ENCODE measurements at regions not wholly inside any gene's neighbourhood (a gene's known extent, or its start where the extent isn't known, plus 50 kb on each side); places are given as distances from the start of the nearest gene placed in this dataset.

- DNase-seq = no peak
Observed at GRCh38 chr2:8475349-8476031, 206.4 kb upstream of the ID2 start.

- no peak for DNase-seq
Observed at GRCh38 chr2:8477552-8478470, 204.0 kb upstream of the ID2 start.

- DNase-seq = no peak
Observed at GRCh38 chr2:8478471-8478793, 203.4 kb upstream of the ID2 start.

- DNase-seq = no peak
Observed at GRCh38 chr2:8479298-8479697, 202.6 kb upstream of the ID2 start.

GRCh38 chr2:8480915-8481314, 200.9 kb upstream of the ID2 start:
- DNase-seq = no peak

GRCh38 chr2:8481463-8482009, 200.3 kb upstream of the ID2 start:
- DNase-seq = no peak

GRCh38 chr2:8482432-8482831, 199.4 kb upstream of the ID2 start:
- no peak for DNase-seq

- no peak for DNase-seq
Observed at GRCh38 chr2:8484502-8485283, 197.2 kb upstream of the ID2 start.

- no peak for DNase-seq
Observed at GRCh38 chr2:8485736-8486135, 196.1 kb upstream of the ID2 start.

GRCh38 chr2:8486141-8486540, 195.7 kb upstream of the ID2 start:
- DNase-seq = no peak

GRCh38 chr2:8487461-8487932, 194.4 kb upstream of the ID2 start:
- DNase-seq = no peak

GRCh38 chr2:8488001-8488738, 193.7 kb upstream of the ID2 start:
- no peak for DNase-seq

- DNase-seq = no peak
Observed at GRCh38 chr2:8489221-8489620, 192.6 kb upstream of the ID2 start.

GRCh38 chr2:8489751-8490150, 192.1 kb upstream of the ID2 start:
- DNase-seq = no peak

- no peak for DNase-seq
Observed at GRCh38 chr2:8490166-8490721, 191.6 kb upstream of the ID2 start.

- no peak for DNase-seq
Observed at GRCh38 chr2:8491296-8492027, 190.4 kb upstream of the ID2 start.

- DNase-seq = no peak
Observed at GRCh38 chr2:8494151-8494550, 187.7 kb upstream of the ID2 start.

- DNase-seq = no peak
Observed at GRCh38 chr2:8494589-8494988, 187.3 kb upstream of the ID2 start.

- no peak for DNase-seq
Observed at GRCh38 chr2:8495189-8495989, 186.5 kb upstream of the ID2 start.

- DNase-seq = no peak
Observed at GRCh38 chr2:8496079-8496478, 185.8 kb upstream of the ID2 start.

GRCh38 chr2:8496617-8497016, 185.2 kb upstream of the ID2 start:
- DNase-seq = no peak
